HG03520 (cell line): ENCODE measurements at regions not wholly inside any gene's neighbourhood (a gene's known extent, or its start where the extent isn't known, plus 50 kb on each side); places are given as distances from the start of the nearest gene placed in this dataset.

Experiments used
- ATAC-seq: cut with Tn5 transposase; IDR thresholded peaks from one replicate; pipeline ENCODE4 v1.9.1; 2021; ENCODE audit warnings: mild to moderate bottlenecking, moderate library complexity; ENCODE audit not compliant: unreplicated experiment

- ATAC-seq = no peak
These were observed 540.7 kb downstream of the HTR7 start for GRCh38 chr10:90317172-90317571.

- no peak for ATAC-seq
These were observed 539.2 kb downstream of the HTR7 start for GRCh38 chr10:90318659-90319058.

DNA sequence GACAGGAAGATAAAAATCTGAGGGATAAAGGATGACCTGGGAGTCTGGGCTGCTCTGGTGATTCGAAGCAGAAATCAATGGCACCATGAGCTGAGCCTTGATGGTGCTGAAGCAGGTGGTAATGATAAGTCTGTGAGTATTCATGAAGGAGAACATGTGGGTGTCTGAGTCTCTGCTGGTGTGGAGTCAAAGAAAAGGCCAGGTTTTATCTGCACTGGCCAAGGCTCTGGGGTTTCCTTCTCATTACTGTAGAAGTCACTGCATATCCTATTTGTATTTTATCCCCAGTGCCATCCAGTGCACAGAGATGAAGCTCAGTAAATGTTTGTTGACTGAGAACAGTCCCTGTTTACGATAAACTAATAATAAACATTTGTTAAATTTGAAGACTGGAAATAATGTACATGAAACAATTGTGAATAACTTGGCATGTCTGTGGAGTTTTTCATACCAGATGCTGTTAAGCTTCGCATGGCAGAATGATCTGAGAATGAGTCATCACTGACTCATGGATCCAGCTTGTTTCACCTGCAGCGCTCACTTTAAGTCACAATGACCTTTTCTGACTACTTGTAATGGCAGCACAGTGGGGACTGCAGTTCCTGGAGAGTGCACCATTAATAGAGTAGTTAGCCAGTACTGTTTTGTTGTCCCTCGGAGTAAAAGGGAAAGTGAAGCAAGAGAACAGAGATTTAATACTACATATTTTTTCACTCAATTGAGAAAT lies 538.5 kb downstream of the HTR7 start:
- ATAC-seq = peak; percentile 91

DNA sequence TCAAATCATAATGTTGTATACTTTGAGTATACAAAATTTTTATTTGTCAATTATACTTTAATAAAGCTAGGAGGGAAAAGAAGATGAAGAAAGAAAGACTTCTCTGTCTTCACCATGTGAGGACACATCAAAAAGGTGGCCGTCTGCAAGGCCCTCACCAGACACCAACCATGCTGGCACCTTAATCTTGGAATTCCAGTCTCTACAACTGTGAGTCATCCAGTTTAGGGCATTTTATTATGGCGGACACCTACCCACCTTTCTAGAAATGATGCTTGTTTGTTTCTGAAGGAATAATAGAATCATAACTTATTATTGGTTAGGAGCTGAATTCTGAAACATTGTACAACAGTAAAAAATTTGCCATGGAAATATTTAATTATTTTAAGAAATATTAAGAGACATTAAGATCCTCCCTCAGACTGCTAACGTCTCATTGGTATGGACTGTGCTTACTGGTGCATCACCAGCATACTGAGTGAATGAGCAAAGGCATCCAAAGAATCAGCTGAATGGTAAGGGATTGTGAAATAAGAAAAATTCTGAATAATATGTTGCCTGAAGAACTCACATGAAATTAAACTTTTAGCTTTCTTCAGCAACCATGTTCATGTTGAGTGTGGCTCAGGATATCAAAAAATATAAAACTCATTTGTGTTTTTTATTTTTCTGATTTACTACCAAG lies 536.6 kb downstream of the HTR7 start:
- no peak for ATAC-seq

GRCh38 chr10:90326498-90327267 lies 531.2 kb downstream of the HTR7 start:
- ATAC-seq = no peak

DNA sequence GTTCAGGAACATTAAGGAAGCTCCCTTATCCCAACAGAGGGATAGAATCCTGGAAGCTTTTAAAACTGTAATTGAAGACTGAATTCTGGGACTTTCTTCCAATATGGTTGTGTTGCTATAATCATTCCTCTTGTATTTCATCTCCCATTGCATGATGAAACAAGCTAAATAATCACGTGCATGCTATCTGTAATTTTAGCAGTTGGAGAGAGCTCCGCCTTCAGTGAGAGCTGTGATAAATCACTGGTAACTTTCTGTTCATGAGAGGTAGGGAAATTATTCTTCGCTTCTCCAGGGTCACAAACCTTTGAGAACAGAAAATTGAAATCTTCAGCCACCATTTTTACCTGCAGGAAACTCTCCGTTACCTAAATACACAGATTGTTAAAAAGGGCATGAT lies 530.2 kb downstream of the HTR7 start:
- no peak for ATAC-seq

DNA sequence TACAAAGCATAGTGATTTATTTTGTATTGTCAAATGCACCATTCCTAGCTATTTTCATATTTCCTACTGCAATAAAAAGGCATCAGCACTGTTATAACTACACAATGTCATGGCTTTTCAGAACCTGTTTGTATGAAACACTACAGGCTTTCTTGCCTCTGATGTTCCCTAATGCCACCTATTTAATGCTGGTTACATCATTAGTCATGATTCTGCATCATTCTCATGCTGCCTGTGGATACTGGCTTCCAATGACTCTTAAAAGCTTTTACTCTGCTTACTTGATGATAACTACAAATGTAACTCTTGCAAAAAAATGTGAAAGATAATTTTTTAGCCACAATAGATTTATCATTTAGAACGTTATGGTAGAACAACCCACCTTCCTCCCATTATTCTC lies 529.4 kb downstream of the HTR7 start:
- no peak for ATAC-seq

GRCh38 chr10:90328896-90329295 lies 528.9 kb downstream of the HTR7 start:
- ATAC-seq = no peak

- ATAC-seq = no peak
These were observed 520.5 kb downstream of the HTR7 start for GRCh38 chr10:90337316-90337715.

GRCh38 chr10:90342480-90342879 lies 515.4 kb downstream of the HTR7 start:
- ATAC-seq = no peak

DNA sequence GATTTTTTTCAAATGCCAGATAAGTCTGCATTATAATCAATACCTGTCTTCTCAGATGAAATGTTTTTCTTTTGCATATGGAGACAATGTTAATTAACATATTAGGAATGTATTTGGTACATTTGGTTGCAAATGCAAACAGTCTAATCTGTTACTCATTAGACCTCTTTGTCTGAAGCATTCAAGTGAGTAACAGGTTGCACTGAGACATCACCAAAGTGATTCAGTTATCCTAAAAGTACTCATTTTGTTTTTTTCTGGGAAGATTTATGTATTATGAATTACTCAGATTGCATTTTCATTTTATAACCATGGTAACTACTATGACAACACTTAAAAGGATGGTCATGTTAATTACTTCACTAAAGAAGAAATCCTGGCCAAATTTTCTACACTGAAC lies 513.6 kb downstream of the HTR7 start:
- no peak for ATAC-seq

- ATAC-seq = no peak
These were observed 510.6 kb downstream of the HTR7 start for GRCh38 chr10:90347239-90347638.

DNA sequence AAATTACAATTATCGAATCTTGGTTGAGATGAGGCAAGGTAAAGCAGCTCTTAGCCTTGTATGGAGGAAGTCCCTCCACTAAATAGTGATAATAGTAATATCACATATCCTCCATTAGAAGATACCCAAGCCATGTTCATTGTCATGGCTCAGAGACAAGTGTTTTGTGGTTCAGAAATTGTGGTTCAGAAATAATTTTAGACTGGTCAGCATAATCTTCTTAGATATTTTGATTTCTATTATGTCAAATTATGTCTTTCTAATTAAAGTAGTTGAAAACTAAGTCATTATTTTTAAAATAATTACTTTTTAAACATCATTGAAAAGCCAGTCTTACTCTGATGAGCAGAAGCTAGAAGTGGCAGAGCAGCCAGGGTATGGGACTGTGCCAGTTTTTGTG lies 507.7 kb downstream of the HTR7 start:
- no peak for ATAC-seq

DNA sequence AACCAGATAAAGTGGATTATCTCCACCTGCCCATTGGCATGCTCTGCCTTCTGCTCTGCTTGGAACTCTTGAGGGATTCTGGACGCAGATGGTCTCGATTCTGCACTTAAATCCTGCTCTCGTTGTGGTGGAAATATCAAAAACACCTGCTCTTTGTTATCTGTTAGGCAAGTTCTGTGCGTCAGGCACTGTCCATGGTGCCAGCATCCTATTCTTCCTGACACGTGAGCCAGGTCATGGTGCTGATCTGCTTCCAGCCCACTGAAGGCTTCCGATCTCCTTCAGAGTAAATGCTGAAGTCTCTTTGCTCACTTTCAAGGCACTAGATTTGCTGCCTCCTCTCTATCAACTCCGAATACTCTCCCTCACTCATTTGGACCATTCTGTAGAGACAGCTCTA lies 505.6 kb downstream of the HTR7 start:
- no peak for ATAC-seq

DNA sequence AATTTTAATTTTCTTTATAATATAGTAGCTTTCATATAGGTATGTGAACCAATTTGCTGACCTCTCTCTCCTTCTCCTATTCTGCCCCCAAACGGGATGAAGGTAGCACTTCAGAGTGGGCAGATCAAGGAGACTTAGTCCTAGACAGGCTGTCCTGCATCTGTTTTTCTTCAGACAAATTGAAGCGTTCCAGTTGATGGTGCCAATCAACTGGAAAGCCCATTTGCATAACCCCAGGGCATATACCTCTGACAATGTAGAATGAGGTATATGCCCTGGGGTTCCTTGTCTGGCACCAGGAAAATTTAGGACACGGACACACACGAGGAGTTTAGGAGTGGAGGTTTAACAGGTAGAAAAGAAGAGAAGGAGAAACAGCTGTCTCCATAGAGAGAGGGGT lies 502.9 kb downstream of the HTR7 start:
- no peak for ATAC-seq

GRCh38 chr10:90363799-90364483 lies 493.9 kb downstream of the HTR7 start:
- ATAC-seq = no peak

DNA sequence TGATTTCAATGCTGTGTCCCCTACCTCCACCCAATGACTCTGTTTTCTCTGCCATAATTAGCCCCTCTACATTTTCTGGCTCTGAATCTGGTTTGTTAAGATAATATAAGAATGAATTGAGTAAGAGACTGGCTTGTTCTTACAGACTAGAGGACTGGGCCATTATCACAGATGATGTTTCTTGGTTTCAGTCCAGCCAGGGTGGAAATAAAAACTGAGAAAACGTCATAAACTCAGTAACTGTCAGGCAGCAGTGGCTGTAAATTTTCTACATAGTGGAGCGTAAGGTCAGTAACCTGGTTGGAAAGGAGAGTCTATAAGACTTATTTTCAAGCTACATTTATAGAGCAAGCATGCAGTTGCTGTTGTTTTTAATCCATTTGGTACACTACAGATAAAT lies 485.4 kb downstream of the HTR7 start:
- ATAC-seq = no peak

GRCh38 chr10:90373911-90374310 lies 483.9 kb downstream of the HTR7 start:
- no peak for ATAC-seq

GRCh38 chr10:90378524-90379076 lies 479.2 kb downstream of the HTR7 start:
- ATAC-seq = no peak

DNA sequence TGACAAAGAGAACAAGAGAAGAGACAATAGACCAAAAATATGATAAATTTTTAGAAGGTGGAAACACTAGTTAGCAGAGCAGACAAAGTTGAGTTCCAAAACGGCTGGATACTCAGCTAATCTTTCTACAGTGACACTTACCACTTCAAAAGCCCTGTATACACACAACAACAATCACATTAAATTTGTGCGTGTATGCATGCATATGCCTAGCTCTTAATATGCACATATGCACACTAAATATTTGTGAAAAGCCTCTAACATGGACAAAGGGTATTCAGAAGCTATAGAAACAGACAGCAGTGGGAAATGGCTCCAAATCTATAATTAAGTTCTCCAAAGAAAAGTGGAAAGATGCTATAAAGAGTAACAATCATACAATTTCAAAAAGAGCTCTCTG lies 476.4 kb downstream of the HTR7 start:
- no peak for ATAC-seq

- ATAC-seq = no peak
These were observed 468.0 kb downstream of the HTR7 start for GRCh38 chr10:90389876-90390275.
